SH-SY5Y (cell line): ENCODE measurements at regions not wholly inside any gene's neighbourhood (a gene's known extent, or its start where the extent isn't known, plus 50 kb on each side); places are given as distances from the start of the nearest gene placed in this dataset.

Experiments used
- GATA2 ChIP-seq: IDR thresholded peaks from 2 replicates; pipeline ENCODE4 v1.6.1; 2011; ENCODE audit warnings: mild to moderate bottlenecking, low read depth, low read length
- GATA3 ChIP-seq: IDR thresholded peaks from 2 replicates; pipeline ENCODE4 v1.6.1; 2011; ENCODE audit warnings: low read depth, mild to moderate bottlenecking, low read length, moderate library complexity

DNA sequence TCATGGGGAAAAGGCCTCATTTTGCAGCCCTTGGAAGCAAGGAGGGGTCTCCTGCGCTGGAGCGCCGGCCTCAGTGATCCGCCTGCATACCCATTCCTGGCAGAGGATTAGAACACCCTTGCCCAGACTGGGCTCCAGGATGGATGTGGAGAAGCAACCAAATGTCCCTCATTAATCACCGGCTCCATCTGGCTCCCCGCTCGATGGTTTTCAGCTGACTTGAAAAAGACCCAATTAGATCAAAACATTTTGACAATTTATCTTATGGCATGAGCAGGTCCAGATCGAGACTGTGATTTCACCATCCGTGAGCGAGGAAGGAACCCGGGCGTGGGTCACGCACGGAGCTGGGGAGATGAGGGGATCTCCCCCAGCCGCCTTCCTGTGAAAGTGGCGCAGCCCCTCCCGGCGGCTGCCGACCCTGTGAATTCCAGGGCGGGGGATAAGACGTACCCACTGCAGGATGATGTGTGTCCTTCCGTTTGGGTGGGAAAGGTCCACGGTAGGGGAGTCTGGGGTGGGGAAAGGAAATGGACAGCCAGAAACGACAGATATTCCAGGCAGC lies 141.6 kb downstream of the EMX2 start:
- TF ChIP-seq GATA3 (no peak), GATA2 (no peak)
